H9 (cell line): ENCODE measurements at regions not wholly inside any gene's neighbourhood (a gene's known extent, or its start where the extent isn't known, plus 50 kb on each side); places are given as distances from the start of the nearest gene placed in this dataset.

Experiments
- DNase-seq: peaks from one replicate; pipeline ENCODE4 v3.0.0-alpha.2; 2017
- H2AFZ ChIP-seq: one replicate; pipeline ENCODE4 v1.6.1; 2013; ENCODE audit warnings: mild to moderate bottlenecking, low read length, control low read depth, moderate library complexity
- H2AK5ac ChIP-seq: 2 replicates; pipeline ENCODE4 v1.6.1; 2013; ENCODE audit warnings: low read length, control low read depth, mixed read lengths; ENCODE audit not compliant: insufficient read length
- H2BK120ac ChIP-seq: one replicate; pipeline ENCODE4 v1.6.1; 2013; ENCODE audit warnings: low read depth, mild to moderate bottlenecking, low read length, control low read depth, inconsistent platforms; ENCODE audit not compliant: poor library complexity, severe bottlenecking
- H2BK12ac ChIP-seq: 2 replicates; pipeline ENCODE4 v1.6.1; 2013; ENCODE audit warnings: low read length, control low read depth, mixed read lengths, low read depth; ENCODE audit not compliant: insufficient read length
- H2BK15ac ChIP-seq: 2 replicates; pipeline ENCODE4 v1.6.1; 2013; ENCODE audit warnings: low read depth, low read length, control low read depth
- H2BK20ac ChIP-seq: one replicate; pipeline ENCODE4 v1.6.1; 2013; ENCODE audit warnings: low read depth, mild to moderate bottlenecking, low read length, control low read depth, inconsistent platforms; ENCODE audit not compliant: poor library complexity, severe bottlenecking
- H2BK5ac ChIP-seq: 2 replicates; pipeline ENCODE4 v1.6.1; 2013; ENCODE audit warnings: low read length, control low read depth, mixed read lengths; ENCODE audit not compliant: insufficient read length
- H3K14ac ChIP-seq: 2 replicates; pipeline ENCODE4 v1.6.1; 2013; ENCODE audit warnings: low read length, control low read depth; ENCODE audit not compliant: insufficient read depth
- H3K18ac ChIP-seq: 2 replicates; pipeline ENCODE4 v1.6.1; 2013; ENCODE audit warnings: low read depth, mild to moderate bottlenecking, mixed read lengths, low read length, control low read depth; ENCODE audit not compliant: insufficient read length
- H3K23ac ChIP-seq: 2 replicates; pipeline ENCODE4 v1.6.1; 2013; ENCODE audit warnings: low read length, control low read depth, mixed read lengths, low read depth; ENCODE audit not compliant: insufficient read length
- H3K23me2 ChIP-seq: 2 replicates; pipeline ENCODE4 v1.6.1; 2013; ENCODE audit warnings: low read depth, mild to moderate bottlenecking, mixed read lengths, low read length, control low read depth; ENCODE audit not compliant: insufficient read length, poor library complexity, severe bottlenecking
- H3K27ac ChIP-seq: 2 replicates; pipeline ENCODE4 v1.5.1; 2013; ENCODE audit warnings: low read length, control low read depth, mixed read lengths, low read depth; ENCODE audit not compliant: insufficient read length
- H3K27me3 ChIP-seq: 2 replicates; pipeline ENCODE4 v1.6.1; 2013; ENCODE audit warnings: low read length, control low read depth, inconsistent platforms; ENCODE audit not compliant: insufficient read depth
- H3K4ac ChIP-seq: 2 replicates; pipeline ENCODE4 v1.6.1; 2013; ENCODE audit warnings: low read depth, mild to moderate bottlenecking, control low read depth, inconsistent platforms, low read length, moderate library complexity
- H3K4me1 ChIP-seq: 2 replicates; pipeline ENCODE4 v1.6.1; 2013; ENCODE audit warnings: low read length, control low read depth, inconsistent platforms; ENCODE audit not compliant: insufficient read depth
- H3K4me2 ChIP-seq: 2 replicates; pipeline ENCODE4 v1.6.1; 2013; ENCODE audit warnings: low read length, control low read depth, mixed read lengths; ENCODE audit not compliant: insufficient read length, insufficient read depth
- H3K56ac ChIP-seq: 2 replicates; pipeline ENCODE4 v1.6.1; 2013; ENCODE audit warnings: low read depth, mild to moderate bottlenecking, mixed read lengths, low read length, control low read depth; ENCODE audit not compliant: insufficient read length
- H3K79me1 ChIP-seq: 2 replicates; pipeline ENCODE4 v1.6.1; 2013; ENCODE audit warnings: low read depth, mild to moderate bottlenecking, moderate library complexity, low read length, control low read depth, inconsistent platforms; ENCODE audit not compliant: insufficient read depth, poor library complexity, severe bottlenecking
- H3K79me2 ChIP-seq: 2 replicates; pipeline ENCODE4 v1.6.1; 2013; ENCODE audit warnings: low read length, control low read depth, inconsistent platforms; ENCODE audit not compliant: insufficient read depth
- H3K9ac ChIP-seq: 2 replicates; pipeline ENCODE4 v1.6.1; 2013; ENCODE audit warnings: low read length, control low read depth, mixed read lengths; ENCODE audit not compliant: insufficient read length; ENCODE audit errors: extremely low read depth
- H3K9me3 ChIP-seq: one replicate; pipeline ENCODE4 v1.6.1; 2013; ENCODE audit warnings: low read depth, low read length, inconsistent platforms; ENCODE audit not compliant: control insufficient read depth
- H3T11ph ChIP-seq: one replicate; pipeline ENCODE4 v1.6.1; 2013; ENCODE audit warnings: mild to moderate bottlenecking, low read length, control low read depth, inconsistent platforms
- H4K20me1 ChIP-seq: one replicate; pipeline ENCODE4 v1.6.1; 2013; ENCODE audit not compliant: control insufficient read depth, insufficient read length, insufficient read depth
- H4K5ac ChIP-seq: 2 replicates; pipeline ENCODE4 v1.6.1; 2013; ENCODE audit warnings: low read depth, mild to moderate bottlenecking, mixed read lengths, low read length, control low read depth; ENCODE audit not compliant: insufficient read length
- H4K8ac ChIP-seq: replicated peaks from 2 replicates; pipeline ENCODE4 v1.6.1; 2013; ENCODE audit warnings: low read length, control low read depth, mixed read lengths, low read depth; ENCODE audit not compliant: insufficient read length
- H4K91ac ChIP-seq: 2 replicates; pipeline ENCODE4 v1.6.1; 2013; ENCODE audit warnings: low read depth, mild to moderate bottlenecking, moderate library complexity, mixed read lengths, low read length, control low read depth; ENCODE audit not compliant: insufficient read length
- H3K27ac Mint-ChIP-seq, 3 experiments: 2 replicates in 2 of 3; 3 replicates in 1 of 3; pipeline ENCODE4 v1.8.0; 2020 to 2021; ENCODE audit warnings: mixed read lengths in 3 of 3, mild to moderate bottlenecking in 1 of 3, moderate library complexity in 1 of 3
- H3K27me3 Mint-ChIP-seq: 2 replicates; pipeline ENCODE4 v1.8.0; 2021; ENCODE audit warnings: low read depth, mild to moderate bottlenecking, moderate library complexity, mixed read lengths
- H3K36me3 Mint-ChIP-seq, 3 experiments: 2 replicates in 2 of 3; 3 replicates in 1 of 3; pipeline ENCODE4 v1.8.0; 2020 to 2021; ENCODE audit warnings: low read depth in 3 of 3, mixed read lengths in 3 of 3; ENCODE audit not compliant: insufficient read depth in 1 of 3
- H3K4me1 Mint-ChIP-seq, 2 experiments: 2 replicates each; pipeline ENCODE4 v1.8.0; 2020; ENCODE audit warnings: mixed read lengths in 2 of 2
- H3K4me3 Mint-ChIP-seq, 2 experiments: 2 replicates in 1 of 2; 3 replicates in 1 of 2; pipeline ENCODE4 v1.8.0; 2020 to 2021; ENCODE audit warnings: mild to moderate bottlenecking in 2 of 2, mixed read lengths in 2 of 2, moderate library complexity in 1 of 2
- H3K9me3 Mint-ChIP-seq, 2 experiments: 2 replicates in 1 of 2; 3 replicates in 1 of 2; pipeline ENCODE4 v1.8.0; 2020; ENCODE audit warnings: mild to moderate bottlenecking in 2 of 2, mixed read lengths in 2 of 2, moderate library complexity in 1 of 2
- CTCF ChIP-seq: fragments of 200-600 bp; sonication (generic); conservative IDR thresholded peaks from 3 replicates; pipeline ENCODE4 v1.8.0; 2021; ENCODE audit warnings: antibody characterized with exemption, mild to moderate bottlenecking
- WGBS: extraction: QIAGEN DNeasy Blood & Tissue Kit; methylation state at CpG from one replicate; pipeline ENCODE4 v1.1.7; 2013; ENCODE audit warnings: missing lambda C conversion rate, low lambda C conversion rate, mixed read lengths; ENCODE audit not compliant: insufficient read length; ENCODE audit errors: extremely low coverage; 5-methylcytosine and 5-hydroxymethylcytosine counted together

- no peaks in the 10 kb centered on the region for H3K27me3 Mint-ChIP-seq
- no peak overlapping the region for H3K14ac ChIP-seq
- no peak overlapping the region for H2BK5ac ChIP-seq
- no peaks in the 10 kb centered on the region for H3K36me3 Mint-ChIP-seq
- H2BK20ac ChIP-seq = no peak overlapping the region
- no peak overlapping the region for H3K56ac ChIP-seq
- no peak overlapping the region for H2BK15ac ChIP-seq
- H3K4me3 Mint-ChIP-seq = no peak overlapping the region
- H3K23me2 ChIP-seq = no peaks in the 10 kb centered on the region
- H3K4me2 ChIP-seq = no peak overlapping the region
- H3K23ac ChIP-seq = no peak overlapping the region
- H2BK120ac ChIP-seq = no peak overlapping the region
- no peak overlapping the region for H3K9ac ChIP-seq
- no peaks in the 10 kb centered on the region for H3K9me3 ChIP-seq
- no peak overlapping the region for H3T11ph ChIP-seq
- no peak overlapping the region for H3K4ac ChIP-seq
- no peaks in the 10 kb centered on the region for H3K27me3 ChIP-seq
- no peak for DNase-seq
- no CpG with 5 or more reads among the region's 2 CpGs for WGBS
- no peak overlapping the region for H2AFZ ChIP-seq
- H2AK5ac ChIP-seq = no peak overlapping the region
- no peak overlapping the region for H4K8ac ChIP-seq
- H3K4me1 ChIP-seq = no peaks in the 10 kb centered on the region
- H3K27ac Mint-ChIP-seq = no peak overlapping the region
- no peak overlapping the region for H2BK12ac ChIP-seq
- peaks cover 0 to 6% of the 10 kb centered on the region in 2 experiments; a peak in 2 of 4 replicates for H3K4me1 Mint-ChIP-seq
- no peaks in the 10 kb centered on the region for H3K79me2 ChIP-seq
- H3K18ac ChIP-seq = no peak overlapping the region
- peaks cover 0 to 2% of the 10 kb centered on the region in 2 experiments; a peak in 2 of 5 replicates for H3K9me3 Mint-ChIP-seq
- H4K91ac ChIP-seq = no peak overlapping the region
- no peaks in the 10 kb centered on the region for H3K79me1 ChIP-seq
- TF ChIP-seq CTCF = no peak
- no peak overlapping the region for H4K5ac ChIP-seq
- no peaks in the 10 kb centered on the region for H4K20me1 ChIP-seq
- H3K27ac ChIP-seq = no peak overlapping the region
Measured at GRCh38 chr6:66128243-66128642, 421.2 kb upstream of the EYS start.
